ENCODE measurements at regions not wholly inside any gene's neighbourhood (a gene's known extent, or its start where the extent isn't known, plus 50 kb on each side); places are given as distances from the start of the nearest gene placed in this dataset.

GRCh38 chr12:130076752-130077151 is 85.5 kb upstream of the FZD10 start:
- CTCF ChIA-PET, result no interaction called here
- WGBS (ENCODE audit: missing lambda C conversion rate), result 5% methylated on average over 5 of the region's 5 CpGs
- H3K27ac ChIP-seq, result no peak overlapping the region
- no peak overlapping the region for H3K4me2 ChIP-seq
- H3K4me3 ChIP-seq, result no peak overlapping the region
- TF ChIP-seq ATOH8 (CRISPR knock-in tag; IDR thresholded peaks at IDR 0.05; ENCODE audit: low read depth), result no peak
- no peak for TF ChIP-seq HDAC2 (IDR thresholded peaks at IDR 0.05)
- TF ChIP-seq KDM1A (IDR thresholded peaks at IDR 0.05; ENCODE audit: low read depth), result no peak
- no peak for TF ChIP-seq CTCF (IDR thresholded peaks at IDR 0.05)
- TF ChIP-seq RAD21 (conservative IDR thresholded peaks at IDR 0.05 in 1 of 2, IDR thresholded peaks at IDR 0.05 in 1 of 2), result no peak
- TF ChIP-seq CHD2 (IDR thresholded peaks at IDR 0.05; ENCODE audit: low read length, partially characterized antibody), result no peak
- no peak for TF ChIP-seq HMGXB4 (CRISPR knock-in tag; IDR thresholded peaks at IDR 0.05; ENCODE audit: borderline replicate concordance)
- TF ChIP-seq BHLHE40 (IDR thresholded peaks at IDR 0.05; ENCODE audit: low read depth, low read length), result no peak
- no peak for TF ChIP-seq EHMT2 (IDR thresholded peaks at IDR 0.05; ENCODE audit: low read depth)
- no peak for TF ChIP-seq ELK1 (IDR thresholded peaks at IDR 0.05; ENCODE audit: low read depth, low read length)
- TF ChIP-seq NPAS2 (CRISPR knock-in tag; IDR thresholded peaks at IDR 0.05; ENCODE audit: borderline replicate concordance), result no peak
- TF ChIP-seq MAZ (IDR thresholded peaks at IDR 0.05; ENCODE audit: borderline replicate concordance, low read depth, low read length), result no peak
- TF ChIP-seq RNF2 (IDR thresholded peaks at IDR 0.05; ENCODE audit: borderline replicate concordance, low read depth), result no peak
- TF ChIP-seq MAFK (IDR thresholded peaks at IDR 0.05; ENCODE audit: partially characterized antibody), result no peak
- no peak for TF ChIP-seq ESRRA (IDR thresholded peaks at IDR 0.05; ENCODE audit: borderline replicate concordance, low read length)
- no peak for TF ChIP-seq BCL3 (IDR thresholded peaks at IDR 0.05)
- POLR2A ChIA-PET, result no interaction called here
- FAIRE-seq (no peak), ATAC-seq (no peak), DNase-seq (ENCODE audit: low read depth in 1 of 2, low spot score in 1 of 2) (no peak)
- H3K9me3 ChIP-seq, result peaks cover 6% of the 10 kb centered on the region; the same call in 1 of the 3 replicates
- H3K4me1 ChIP-seq, result no peaks in the 10 kb centered on the region

GRCh38 chr12:130078852-130079251 is 83.4 kb upstream of the FZD10 start:
- DNase-seq (ENCODE audit: low read depth in 1 of 2, low spot score in 1 of 2) (no peak), FAIRE-seq (no peak), ATAC-seq (no peak)
- Histone ChIP-seq H3K9me3 (peaks cover 6% of the 10 kb centered on the region; the same call in 1 of the 3 replicates), H3K27ac (peak overlapping the region in 1 of 2 experiments; percentile 40; a peak in 2 of 6 replicates), H3K4me2 (peak overlapping the region; percentile 51; the same call in 2 of the 3 replicates), H3K4me3 (no peak overlapping the region), H3K4me1 (no peaks in the 10 kb centered on the region)
- ChIA-PET CTCF (no interaction called here), POLR2A (no interaction called here)
- WGBS (ENCODE audit: missing lambda C conversion rate), result 29% methylated on average over 3 of the region's 3 CpGs
- TF ChIP-seq NFE2L2 (conservative IDR thresholded peaks at IDR 0.05; ENCODE audit: low read length) (no peak), ZC3H11A (IDR thresholded peaks at IDR 0.05) (no peak), RCOR1 (IDR thresholded peaks at IDR 0.05; ENCODE audit: low read depth, low read length) (no peak), MYC (IDR thresholded peaks at IDR 0.05; ENCODE audit: borderline replicate concordance, low read length) (no peak), ZNF302 (CRISPR knock-in tag; IDR thresholded peaks at IDR 0.05) (no peak), MAZ (IDR thresholded peaks at IDR 0.05; ENCODE audit: borderline replicate concordance, low read depth, low read length) (no peak), ZSCAN20 (CRISPR knock-in tag; IDR thresholded peaks at IDR 0.05) (no peak), HMGXB4 (CRISPR knock-in tag; IDR thresholded peaks at IDR 0.05; ENCODE audit: borderline replicate concordance) (no peak), FOSB (CRISPR knock-in tag; IDR thresholded peaks at IDR 0.05) (no peak), HDAC2 (IDR thresholded peaks at IDR 0.05) (no peak), JUNB (IDR thresholded peaks at IDR 0.05) (no peak), SMC3 (IDR thresholded peaks at IDR 0.05) (no peak), HES2 (IDR thresholded peaks at IDR 0.05) (no peak), RARB (CRISPR knock-in tag; IDR thresholded peaks at IDR 0.05) (no peak), FOSL2 (IDR thresholded peaks at IDR 0.05) (no peak), FOSL2 (CRISPR knock-in tag; IDR thresholded peaks at IDR 0.05) (no peak), PHF8 (IDR thresholded peaks at IDR 0.05; ENCODE audit: borderline replicate concordance, low read depth) (no peak)
